ENCODE measurements at regions not wholly inside any gene's neighbourhood (a gene's known extent, or its start where the extent isn't known, plus 50 kb on each side); places are given as distances from the start of the nearest gene placed in this dataset.

DNA sequence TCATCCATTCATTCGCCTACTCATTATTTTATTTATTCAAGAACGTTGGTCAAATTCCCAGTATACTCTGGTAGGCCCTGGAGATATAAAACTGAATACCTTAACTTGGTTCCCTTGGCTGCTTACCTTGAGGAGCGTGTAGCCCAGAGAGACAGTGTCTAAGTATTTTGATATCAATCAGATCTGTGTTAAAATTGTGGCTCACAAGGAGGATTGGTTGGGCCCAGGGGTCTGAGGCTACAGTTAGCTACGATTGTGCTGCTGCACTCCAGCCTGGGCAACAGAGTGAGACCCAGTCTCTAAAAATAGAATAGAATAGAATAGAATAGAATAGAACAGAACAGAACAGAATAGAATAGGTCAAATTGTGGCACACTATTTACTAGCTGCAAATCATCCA lies 438.4 kb downstream of the ADAMTS20 start:
- no peaks in the 10 kb centered on the region for H3K4me1 ChIP-seq (ENCODE audit: control insufficient read depth, extremely low read depth, insufficient read depth, low read length)
- no peaks in the 10 kb centered on the region for H3K79me2 ChIP-seq (ENCODE audit: control insufficient read depth, insufficient read depth, low read length)
- no peak overlapping the region for H3K27ac ChIP-seq (ENCODE audit: insufficient read depth, low read length)
- H2AFZ ChIP-seq (ENCODE audit: low read length): no peak overlapping the region
- no peak overlapping the region for H3K9ac ChIP-seq (ENCODE audit: insufficient read depth, low read length)
- no peaks in the 10 kb centered on the region for H3K27me3 ChIP-seq (ENCODE audit: control insufficient read depth, insufficient read depth, low read length)
- no peak overlapping the region for H3K4me3 ChIP-seq (replicated peaks in 1 of 4; ENCODE audit: control extremely low read depth in 1 of 4, insufficient read depth in 1 of 4, low read depth in 3 of 4, low read length in 4 of 4)
- no peak overlapping the region for H3K4me2 ChIP-seq (ENCODE audit: extremely low read depth, insufficient read depth, low read length)
- no peak for DNase-seq (ENCODE audit: low read depth in 2 of 2)
- TF ChIP-seq, protein P1, sequence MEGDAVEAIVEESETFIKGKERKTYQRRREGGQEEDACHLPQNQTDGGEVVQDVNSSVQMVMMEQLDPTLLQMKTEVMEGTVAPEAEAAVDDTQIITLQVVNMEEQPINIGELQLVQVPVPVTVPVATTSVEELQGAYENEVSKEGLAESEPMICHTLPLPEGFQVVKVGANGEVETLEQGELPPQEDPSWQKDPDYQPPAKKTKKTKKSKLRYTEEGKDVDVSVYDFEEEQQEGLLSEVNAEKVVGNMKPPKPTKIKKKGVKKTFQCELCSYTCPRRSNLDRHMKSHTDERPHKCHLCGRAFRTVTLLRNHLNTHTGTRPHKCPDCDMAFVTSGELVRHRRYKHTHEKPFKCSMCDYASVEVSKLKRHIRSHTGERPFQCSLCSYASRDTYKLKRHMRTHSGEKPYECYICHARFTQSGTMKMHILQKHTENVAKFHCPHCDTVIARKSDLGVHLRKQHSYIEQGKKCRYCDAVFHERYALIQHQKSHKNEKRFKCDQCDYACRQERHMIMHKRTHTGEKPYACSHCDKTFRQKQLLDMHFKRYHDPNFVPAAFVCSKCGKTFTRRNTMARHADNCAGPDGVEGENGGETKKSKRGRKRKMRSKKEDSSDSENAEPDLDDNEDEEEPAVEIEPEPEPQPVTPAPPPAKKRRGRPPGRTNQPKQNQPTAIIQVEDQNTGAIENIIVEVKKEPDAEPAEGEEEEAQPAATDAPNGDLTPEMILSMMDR (conservative IDR thresholded peaks at IDR 0.05 in 1 of 2, IDR thresholded peaks at IDR 0.05 in 1 of 2; ENCODE audit: low read depth in 1 of 2, low read length in 2 of 2): no peak
- TF ChIP-seq EZH2 (IDR thresholded peaks at IDR 0.05; ENCODE audit: low read length, missing control alignments): no peak
- no peaks in the 10 kb centered on the region for H3K36me3 ChIP-seq (ENCODE audit: control insufficient read depth, insufficient read depth, low read length)
- no peaks in the 10 kb centered on the region for H4K20me1 ChIP-seq (ENCODE audit: control insufficient read depth, extremely low read depth, insufficient read depth, low read length)
- H3K9me3 ChIP-seq (ENCODE audit: control insufficient read depth, insufficient read depth, low read depth, low read length): no peaks in the 10 kb centered on the region

DNA sequence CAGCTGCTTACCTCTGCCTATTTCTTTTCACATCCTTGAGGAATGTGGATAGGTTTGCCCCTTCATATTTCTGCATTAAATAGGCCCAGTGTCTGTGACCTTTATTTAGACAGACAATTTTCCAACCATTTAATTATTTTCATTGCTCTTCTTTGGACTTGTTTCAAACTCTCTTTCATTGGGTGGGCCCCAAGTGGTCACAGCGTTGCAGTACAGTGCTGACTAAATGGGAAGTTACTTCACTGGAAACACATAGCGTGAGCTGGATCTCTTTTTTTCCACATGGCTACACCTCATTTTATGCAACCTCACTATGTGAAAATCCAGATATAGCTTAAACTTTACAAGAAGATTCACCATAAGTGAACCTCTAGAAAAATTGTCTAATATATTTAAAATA lies 438.9 kb downstream of the ADAMTS20 start:
- DNase-seq (ENCODE audit: low read depth in 2 of 2): peak; percentile 17 to 76
- Histone ChIP-seq H3K79me2 (ENCODE audit: control insufficient read depth, insufficient read depth, low read length) (no peaks in the 10 kb centered on the region), H4K20me1 (ENCODE audit: control insufficient read depth, extremely low read depth, insufficient read depth, low read length) (no peaks in the 10 kb centered on the region), H3K4me1 (ENCODE audit: control insufficient read depth, extremely low read depth, insufficient read depth, low read length) (no peaks in the 10 kb centered on the region), H3K4me2 (ENCODE audit: extremely low read depth, insufficient read depth, low read length) (no peak overlapping the region), H3K27ac (ENCODE audit: insufficient read depth, low read length) (no peak overlapping the region), H2AFZ (ENCODE audit: low read length) (no peak overlapping the region), H3K9ac (ENCODE audit: insufficient read depth, low read length) (no peak overlapping the region), H3K9me3 (ENCODE audit: control insufficient read depth, insufficient read depth, low read depth, low read length) (no peaks in the 10 kb centered on the region), H3K27me3 (ENCODE audit: control insufficient read depth, insufficient read depth, low read length) (no peaks in the 10 kb centered on the region), H3K4me3 (replicated peaks in 1 of 4; ENCODE audit: control extremely low read depth in 1 of 4, insufficient read depth in 1 of 4, low read depth in 3 of 4, low read length in 4 of 4) (no peak overlapping the region), H3K36me3 (ENCODE audit: control insufficient read depth, insufficient read depth, low read length) (no peaks in the 10 kb centered on the region)
- TF ChIP-seq EZH2 (IDR thresholded peaks at IDR 0.05; ENCODE audit: low read length, missing control alignments): no peak
- TF ChIP-seq, protein P1 (conservative IDR thresholded peaks at IDR 0.05 in 1 of 2, IDR thresholded peaks at IDR 0.05 in 1 of 2; ENCODE audit: low read depth in 1 of 2, low read length in 2 of 2): peak in 1 of 2 donors; percentile 17

DNA sequence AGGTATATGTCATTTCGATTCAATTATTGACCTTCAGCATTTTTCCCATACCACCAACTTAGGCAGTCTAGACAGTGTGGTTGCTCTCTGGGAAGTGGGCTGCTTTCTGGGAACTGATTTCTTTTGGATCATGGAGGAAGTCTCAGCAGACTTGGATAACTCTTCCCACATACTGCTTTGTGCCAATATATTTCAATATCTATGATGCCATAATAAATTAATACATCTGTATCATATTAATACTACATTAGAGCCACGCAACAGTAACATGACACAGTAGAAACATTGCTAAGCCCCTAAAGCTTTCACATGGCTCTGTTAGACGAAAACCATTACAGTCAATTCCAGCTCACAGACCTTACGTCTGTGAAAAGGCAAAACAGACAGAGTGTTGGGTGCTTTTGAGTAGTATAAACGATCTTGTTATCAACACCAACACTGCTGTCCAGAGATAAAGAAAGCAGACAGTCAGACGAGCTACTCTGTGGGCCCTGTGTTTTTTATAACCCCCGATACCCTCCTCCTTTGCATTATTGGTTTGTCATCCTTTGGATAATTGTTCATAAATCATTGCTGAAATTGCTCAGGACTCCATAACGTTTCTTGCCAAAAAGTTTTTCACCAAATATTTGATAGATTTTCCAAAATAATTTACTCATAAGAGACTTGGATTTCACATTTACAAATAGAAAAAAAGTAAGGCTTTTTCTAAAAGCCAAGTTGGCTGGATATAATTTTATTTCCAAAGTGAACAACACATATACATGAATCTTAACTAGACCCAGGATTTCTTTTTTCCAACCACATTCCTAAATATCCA lies 439.7 kb downstream of the ADAMTS20 start:
- Histone ChIP-seq H3K27me3 (ENCODE audit: control insufficient read depth, insufficient read depth, low read length) (no peaks in the 10 kb centered on the region), H2AFZ (ENCODE audit: low read length) (no peak overlapping the region), H3K9me3 (ENCODE audit: control insufficient read depth, insufficient read depth, low read depth, low read length) (no peaks in the 10 kb centered on the region), H3K4me3 (replicated peaks in 1 of 4; ENCODE audit: control extremely low read depth in 1 of 4, insufficient read depth in 1 of 4, low read depth in 3 of 4, low read length in 4 of 4) (no peak overlapping the region), H3K79me2 (ENCODE audit: control insufficient read depth, insufficient read depth, low read length) (no peaks in the 10 kb centered on the region), H3K4me1 (ENCODE audit: control insufficient read depth, extremely low read depth, insufficient read depth, low read length) (no peaks in the 10 kb centered on the region), H3K9ac (ENCODE audit: insufficient read depth, low read length) (no peak overlapping the region), H3K4me2 (ENCODE audit: extremely low read depth, insufficient read depth, low read length) (no peak overlapping the region), H4K20me1 (ENCODE audit: control insufficient read depth, extremely low read depth, insufficient read depth, low read length) (no peaks in the 10 kb centered on the region), H3K27ac (ENCODE audit: insufficient read depth, low read length) (no peak overlapping the region), H3K36me3 (ENCODE audit: control insufficient read depth, insufficient read depth, low read length) (no peaks in the 10 kb centered on the region)
- DNase-seq (ENCODE audit: low read depth in 2 of 2): peak in 1 of 2 donors; percentile 86
- TF ChIP-seq EZH2 (IDR thresholded peaks at IDR 0.05; ENCODE audit: low read length, missing control alignments): no peak
- TF ChIP-seq, protein P1 (conservative IDR thresholded peaks at IDR 0.05 in 1 of 2, IDR thresholded peaks at IDR 0.05 in 1 of 2; ENCODE audit: low read depth in 1 of 2, low read length in 2 of 2): no peak

All from fibroblast of lung (primary cell).